Lower leg skin (tissue), 3 donors: ENCODE measurements at regions not wholly inside any gene's neighbourhood (a gene's known extent, or its start where the extent isn't known, plus 50 kb on each side); places are given as distances from the start of the nearest gene placed in this dataset.

ENCODE experiments used
- POLR2A ChIP-seq, 2 donors: fragments of 450-650 bp; IDR thresholded peaks; one replicate each; pipeline ENCODE4 v1.6.1; 2016 to 2017; ENCODE audit warnings: antibody characterized with exemption in 2 of 2, mild to moderate bottlenecking in 1 of 2, moderate library complexity in 1 of 2
- TF ChIP-seq, protein P1 (sequence below), 3 donors: fragments of 450-650 bp; IDR thresholded peaks; one replicate each; pipeline ENCODE4 v1.5.1; 2016; ENCODE audit warnings: antibody characterized with exemption in 3 of 3, mild to moderate bottlenecking in 3 of 3, moderate library complexity in 2 of 3

DNA sequence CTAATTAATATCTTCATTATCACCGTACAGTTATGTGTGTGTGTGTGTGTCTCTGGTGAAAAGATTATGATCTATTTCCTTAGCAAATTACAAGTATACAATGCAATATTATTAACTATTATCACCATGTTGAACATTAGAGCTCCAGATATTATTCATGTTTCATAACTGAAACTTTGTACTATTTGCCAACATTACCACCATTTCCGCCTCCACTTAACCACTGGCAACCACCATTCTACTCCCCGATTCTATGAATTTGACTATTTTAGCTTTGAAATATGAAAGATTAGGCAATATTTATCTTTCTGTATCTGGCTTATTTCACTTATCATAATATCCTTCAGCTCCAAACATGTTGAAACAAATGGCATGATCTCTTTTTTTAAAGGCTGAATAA, 717.9 kb downstream of the ARAP2 start:
- TF ChIP-seq, protein P1, sequence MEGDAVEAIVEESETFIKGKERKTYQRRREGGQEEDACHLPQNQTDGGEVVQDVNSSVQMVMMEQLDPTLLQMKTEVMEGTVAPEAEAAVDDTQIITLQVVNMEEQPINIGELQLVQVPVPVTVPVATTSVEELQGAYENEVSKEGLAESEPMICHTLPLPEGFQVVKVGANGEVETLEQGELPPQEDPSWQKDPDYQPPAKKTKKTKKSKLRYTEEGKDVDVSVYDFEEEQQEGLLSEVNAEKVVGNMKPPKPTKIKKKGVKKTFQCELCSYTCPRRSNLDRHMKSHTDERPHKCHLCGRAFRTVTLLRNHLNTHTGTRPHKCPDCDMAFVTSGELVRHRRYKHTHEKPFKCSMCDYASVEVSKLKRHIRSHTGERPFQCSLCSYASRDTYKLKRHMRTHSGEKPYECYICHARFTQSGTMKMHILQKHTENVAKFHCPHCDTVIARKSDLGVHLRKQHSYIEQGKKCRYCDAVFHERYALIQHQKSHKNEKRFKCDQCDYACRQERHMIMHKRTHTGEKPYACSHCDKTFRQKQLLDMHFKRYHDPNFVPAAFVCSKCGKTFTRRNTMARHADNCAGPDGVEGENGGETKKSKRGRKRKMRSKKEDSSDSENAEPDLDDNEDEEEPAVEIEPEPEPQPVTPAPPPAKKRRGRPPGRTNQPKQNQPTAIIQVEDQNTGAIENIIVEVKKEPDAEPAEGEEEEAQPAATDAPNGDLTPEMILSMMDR (IDR thresholded peaks at IDR 0.05), result no peak
- TF ChIP-seq POLR2A (IDR thresholded peaks at IDR 0.05), result no peak
